ENCODE measurements at regions not wholly inside any gene's neighbourhood (a gene's known extent, or its start where the extent isn't known, plus 50 kb on each side); places are given as distances from the start of the nearest gene placed in this dataset.

DNA sequence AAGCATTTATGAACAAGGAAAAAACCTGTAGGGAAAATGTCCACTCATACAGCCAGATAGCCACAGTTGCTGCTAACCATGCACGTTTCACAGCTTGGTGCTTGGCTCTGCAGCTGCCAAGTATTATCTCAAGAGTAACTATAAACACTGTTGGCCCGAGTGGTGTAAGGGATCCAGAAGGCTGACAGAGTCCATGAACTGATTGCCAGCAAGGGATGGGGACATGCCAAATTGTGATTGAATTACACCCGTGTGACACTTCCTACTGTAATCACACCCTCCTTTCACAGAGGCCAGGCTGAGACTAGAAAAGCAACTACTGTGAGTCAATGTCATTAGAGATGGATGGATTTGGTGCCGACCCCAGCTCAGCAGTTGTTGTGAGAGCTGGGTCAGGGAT, 223.9 kb upstream of the ANKRD50 start (continued):
- TF ChIP-seq, protein P1, sequence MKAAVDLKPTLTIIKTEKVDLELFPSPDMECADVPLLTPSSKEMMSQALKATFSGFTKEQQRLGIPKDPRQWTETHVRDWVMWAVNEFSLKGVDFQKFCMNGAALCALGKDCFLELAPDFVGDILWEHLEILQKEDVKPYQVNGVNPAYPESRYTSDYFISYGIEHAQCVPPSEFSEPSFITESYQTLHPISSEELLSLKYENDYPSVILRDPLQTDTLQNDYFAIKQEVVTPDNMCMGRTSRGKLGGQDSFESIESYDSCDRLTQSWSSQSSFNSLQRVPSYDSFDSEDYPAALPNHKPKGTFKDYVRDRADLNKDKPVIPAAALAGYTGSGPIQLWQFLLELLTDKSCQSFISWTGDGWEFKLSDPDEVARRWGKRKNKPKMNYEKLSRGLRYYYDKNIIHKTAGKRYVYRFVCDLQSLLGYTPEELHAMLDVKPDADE (conservative IDR thresholded peaks at IDR 0.05; ENCODE audit: control insufficient read depth, low read depth, low read length), result no peak
- TF ChIP-seq ZNF764 (CRISPR knock-in tag; IDR thresholded peaks at IDR 0.05; ENCODE audit: low read depth) (no peak), TEAD2 (tag; IDR thresholded peaks at IDR 0.05) (no peak), NCOA2 (IDR thresholded peaks at IDR 0.05; ENCODE audit: partially characterized antibody in 2 of 2) (no peak)
- TF ChIP-seq, protein P2, sequence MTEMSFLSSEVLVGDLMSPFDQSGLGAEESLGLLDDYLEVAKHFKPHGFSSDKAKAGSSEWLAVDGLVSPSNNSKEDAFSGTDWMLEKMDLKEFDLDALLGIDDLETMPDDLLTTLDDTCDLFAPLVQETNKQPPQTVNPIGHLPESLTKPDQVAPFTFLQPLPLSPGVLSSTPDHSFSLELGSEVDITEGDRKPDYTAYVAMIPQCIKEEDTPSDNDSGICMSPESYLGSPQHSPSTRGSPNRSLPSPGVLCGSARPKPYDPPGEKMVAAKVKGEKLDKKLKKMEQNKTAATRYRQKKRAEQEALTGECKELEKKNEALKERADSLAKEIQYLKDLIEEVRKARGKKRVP (CRISPR knock-in tag; IDR thresholded peaks at IDR 0.05), result no peak
- TF ChIP-seq, protein P3, sequence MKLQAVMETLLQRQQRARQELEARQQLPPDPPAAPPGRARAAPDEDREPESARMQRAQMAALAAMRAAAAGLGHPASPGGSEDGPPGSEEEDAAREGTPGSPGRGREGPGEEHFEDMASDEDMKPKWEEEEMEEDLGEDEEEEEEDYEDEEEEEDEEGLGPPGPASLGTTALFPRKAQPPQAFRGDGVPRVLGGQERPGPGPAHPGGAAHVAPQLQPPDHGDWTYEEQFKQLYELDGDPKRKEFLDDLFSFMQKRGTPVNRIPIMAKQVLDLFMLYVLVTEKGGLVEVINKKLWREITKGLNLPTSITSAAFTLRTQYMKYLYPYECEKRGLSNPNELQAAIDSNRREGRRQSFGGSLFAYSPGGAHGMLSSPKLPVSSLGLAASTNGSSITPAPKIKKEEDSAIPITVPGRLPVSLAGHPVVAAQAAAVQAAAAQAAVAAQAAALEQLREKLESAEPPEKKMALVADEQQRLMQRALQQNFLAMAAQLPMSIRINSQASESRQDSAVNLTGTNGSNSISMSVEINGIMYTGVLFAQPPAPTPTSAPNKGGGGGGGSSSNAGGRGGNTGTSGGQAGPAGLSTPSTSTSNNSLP (IDR thresholded peaks at IDR 0.05; ENCODE audit: borderline replicate concordance, low read depth, low read length), result no peak

DNA sequence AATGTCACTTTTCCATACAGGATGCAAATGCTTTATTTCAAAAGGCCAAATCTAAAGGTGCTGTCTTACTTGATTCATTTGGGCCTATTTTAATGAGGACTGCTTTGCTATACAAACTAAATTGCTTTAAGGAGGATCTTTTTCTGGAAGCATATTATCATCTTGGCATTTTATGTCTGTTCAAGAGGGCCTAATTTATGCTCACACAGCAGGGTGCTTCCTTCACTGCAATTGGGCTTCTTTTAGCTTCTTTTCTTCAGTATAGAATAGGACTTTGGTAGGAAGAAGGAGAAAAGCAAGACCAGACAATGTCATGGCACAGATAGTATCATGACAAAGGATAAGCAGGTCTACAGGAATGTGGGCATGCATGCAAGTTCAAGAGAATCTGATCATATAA, 222.4 kb upstream of the ANKRD50 start:
- no TSS peak for BruUV-seq (replicated peaks)
- FAIRE-seq, result no peak
- intact Hi-C loops (cut with micrococcal nuclease) (no loop called here), in situ Hi-C loops (cut with MboI) (no loop called here)
- DNase-seq (ENCODE audit: extremely low read depth in 1 of 4, low spot score in 3 of 4), result no peak
- no peaks in the 10 kb centered on the region for H3K9me1 ChIP-seq (ENCODE audit: control insufficient read depth, insufficient read depth, low read length)
- H3K9me3 ChIP-seq (replicated peaks; ENCODE audit: control insufficient read depth, insufficient read depth, low read depth, low read length), result no peaks in the 10 kb centered on the region
- no peak overlapping the region for H3K27ac ChIP-seq (ENCODE audit: extremely low read depth, low read depth, low read length)
- no peaks in the 10 kb centered on the region for H4K20me1 ChIP-seq (replicated peaks; ENCODE audit: control insufficient read depth, insufficient read depth, low read length)
- H3K4me3 ChIP-seq, result no peak overlapping the region
- H3K79me2 ChIP-seq (ENCODE audit: control insufficient read depth, insufficient read depth, low read length), result no peaks in the 10 kb centered on the region
- ChIA-PET CTCF (ENCODE audit: low intra/inter-chr PET ratio) (no interaction called here), POLR2A (no interaction called here)
- ATAC-seq, result no peak
- no peaks in the 10 kb centered on the region for H3K36me3 ChIP-seq (ENCODE audit: control insufficient read depth, insufficient read depth, low read length)
- H3K4me2 ChIP-seq (ENCODE audit: insufficient read depth, low read length), result no peak overlapping the region
- H3K27me3 ChIP-seq (ENCODE audit: control insufficient read depth in 2 of 2, insufficient read depth in 2 of 2, low read length in 2 of 2), result no peaks in the 10 kb centered on the region
- H3K9ac ChIP-seq (ENCODE audit: insufficient read depth in 1 of 2, low read depth in 2 of 2, low read length in 2 of 2), result no peak overlapping the region
- no peaks in the 10 kb centered on the region for H3K4me1 ChIP-seq (replicated peaks in 1 of 2; ENCODE audit: control insufficient read depth in 2 of 2, insufficient read depth in 2 of 2, low read length in 2 of 2)
- H2AFZ ChIP-seq (ENCODE audit: low read depth, low read length), result no peak overlapping the region
